Spleen (tissue), 11 donors: ENCODE measurements at regions not wholly inside any gene's neighbourhood (a gene's known extent, or its start where the extent isn't known, plus 50 kb on each side); places are given as distances from the start of the nearest gene placed in this dataset.

Source experiments
- DNase-seq: peaks from one replicate; pipeline ENCODE4 v3.0.0-alpha.2; 2020
- H3K27ac ChIP-seq, 8 donors: fragments of 200-600 bp; sonication (generic) in 7 of 8; 1 replicate in 4 of 8; 2 replicates in 4 of 8; pipeline versions ENCODE4 v1.5.0 to v1.8.0; 2016 to 2021; ENCODE audit warnings: inconsistent platforms in 4 of 8, mild to moderate bottlenecking in 4 of 8, moderate library complexity in 1 of 8
- H3K27me3 ChIP-seq, 7 donors: fragments of 200-600 bp; sonication (generic) in 6 of 7; replicated peaks in 1 of 7; 1 replicate in 4 of 7; 2 replicates in 3 of 7; pipeline versions ENCODE4 v1.5.0 to v1.8.0; 2016 to 2021; ENCODE audit warnings: inconsistent platforms in 3 of 7, mild to moderate bottlenecking in 1 of 7
- H3K36me3 ChIP-seq, 6 donors: fragments of 200-600 bp; sonication (generic) in 5 of 6; 1 replicate in 4 of 6; 2 replicates in 2 of 6; pipeline versions ENCODE4 v1.5.0 to v1.8.0; 2016 to 2021; ENCODE audit warnings: inconsistent platforms in 2 of 6
- H3K4me1 ChIP-seq, 6 donors: fragments of 200-600 bp; sonication (generic) in 5 of 6; 1 replicate in 3 of 6; 2 replicates in 3 of 6; pipeline versions ENCODE4 v1.5.0 to v1.8.0; 2016 to 2021; ENCODE audit warnings: inconsistent platforms in 3 of 6
- H3K4me3 ChIP-seq, 8 donors: fragments of 200-600 bp; sonication (generic) in 7 of 8; 1 replicate in 4 of 8; 2 replicates in 4 of 8; pipeline versions ENCODE4 v1.5.0 to v1.8.0; 2016 to 2021; ENCODE audit warnings: inconsistent platforms in 4 of 8, mild to moderate bottlenecking in 4 of 8, moderate library complexity in 2 of 8
- H3K9me3 ChIP-seq, 8 donors: fragments of 200-600 bp; sonication (generic) in 7 of 8; 1 replicate in 4 of 8; 2 replicates in 4 of 8; pipeline versions ENCODE4 v1.5.0 to v1.8.0; 2016 to 2021; ENCODE audit warnings: inconsistent platforms in 4 of 8
- POLR2A ChIP-seq, 3 donors: fragments of 450-650 bp; IDR thresholded peaks; one replicate each; pipeline ENCODE4 v1.5.1; 2017; ENCODE audit warnings: antibody characterized with exemption in 3 of 3, mild to moderate bottlenecking in 1 of 3
- POLR2AphosphoS5 ChIP-seq, 3 donors: sonication (generic); formaldehyde crosslinking; IDR thresholded peaks; one replicate each; pipeline ENCODE4 v1.5.1; 2017; ENCODE audit warnings: antibody characterized with exemption in 3 of 3
- WGBS, 5 donors: extraction: QIAGEN DNeasy Blood & Tissue Kit in 3 of 5; methylation state at CpG; one replicate each; pipeline versions ENCODE4 v1.1.5 to v1.1.7; 2013 to 2018; 5-methylcytosine and 5-hydroxymethylcytosine counted together
- intact Hi-C: fragments of 100-400 bp; cut with DNase I; formaldehyde crosslinking; loops from one replicate; pipeline ENCODE4 v1.15.0; 2023; ENCODE audit warnings: low total_unique reads
- TF ChIP-seq, protein P1 (sequence below), 11 experiments: fragments of 200-600 bp in 7 of 11; fragments of 450-650 bp in 4 of 11; sonication (generic) in 4 of 11; IDR thresholded peaks in 8 of 11; conservative IDR thresholded peaks in 3 of 11; 1 replicate in 7 of 11; 2 replicates in 4 of 11; pipeline versions ENCODE4 v1.4.0 to v1.8.0; 2016 to 2021; ENCODE audit warnings: antibody characterized with exemption in 11 of 11, inconsistent platforms in 4 of 11, mild to moderate bottlenecking in 1 of 11
- donor health status: healthy with polysubstance abuse.
- donor health status: DM: no; HTN: no; CAD: no; lungs with moderate emphysema.
- donor health status: DM: no; HTN: no; CAD: no.
- donor health status: Bipolar disorder and iron deficiency.
- donor health status: healthy.
- donor health status: DM: no; HTN: no; CAD: no.
- donor health status: DM: yes; HTN: yes; CAD: no.

GRCh38 chr2:138902239-138902871 lies 122.2 kb upstream of the NXPH2 start:
- H3K27me3 ChIP-seq, result no peaks in the 10 kb centered on the region
- peaks cover 0 to 15% (median 0%) of the 10 kb centered on the region in 8 donors for H3K9me3 ChIP-seq
- no peak overlapping the region for H3K4me3 ChIP-seq
- H3K4me1 ChIP-seq, result no peaks in the 10 kb centered on the region
- 88 to 97% (median 90%) methylated on average over 21 to 29 of the region's 29 CpGs for WGBS, 5 donors
- no peak for DNase-seq
- no peak overlapping the region for H3K27ac ChIP-seq
- intact Hi-C loops, result no loop called here
- TF ChIP-seq POLR2A (IDR thresholded peaks at IDR 0.05) (no peak), POLR2AphosphoS5 (IDR thresholded peaks at IDR 0.05) (no peak)
- TF ChIP-seq, protein P1, sequence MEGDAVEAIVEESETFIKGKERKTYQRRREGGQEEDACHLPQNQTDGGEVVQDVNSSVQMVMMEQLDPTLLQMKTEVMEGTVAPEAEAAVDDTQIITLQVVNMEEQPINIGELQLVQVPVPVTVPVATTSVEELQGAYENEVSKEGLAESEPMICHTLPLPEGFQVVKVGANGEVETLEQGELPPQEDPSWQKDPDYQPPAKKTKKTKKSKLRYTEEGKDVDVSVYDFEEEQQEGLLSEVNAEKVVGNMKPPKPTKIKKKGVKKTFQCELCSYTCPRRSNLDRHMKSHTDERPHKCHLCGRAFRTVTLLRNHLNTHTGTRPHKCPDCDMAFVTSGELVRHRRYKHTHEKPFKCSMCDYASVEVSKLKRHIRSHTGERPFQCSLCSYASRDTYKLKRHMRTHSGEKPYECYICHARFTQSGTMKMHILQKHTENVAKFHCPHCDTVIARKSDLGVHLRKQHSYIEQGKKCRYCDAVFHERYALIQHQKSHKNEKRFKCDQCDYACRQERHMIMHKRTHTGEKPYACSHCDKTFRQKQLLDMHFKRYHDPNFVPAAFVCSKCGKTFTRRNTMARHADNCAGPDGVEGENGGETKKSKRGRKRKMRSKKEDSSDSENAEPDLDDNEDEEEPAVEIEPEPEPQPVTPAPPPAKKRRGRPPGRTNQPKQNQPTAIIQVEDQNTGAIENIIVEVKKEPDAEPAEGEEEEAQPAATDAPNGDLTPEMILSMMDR (IDR thresholded peaks at IDR 0.05 in 8 of 11, conservative IDR thresholded peaks at IDR 0.05 in 3 of 11), result no peak
- no peaks in the 10 kb centered on the region for H3K36me3 ChIP-seq

DNA sequence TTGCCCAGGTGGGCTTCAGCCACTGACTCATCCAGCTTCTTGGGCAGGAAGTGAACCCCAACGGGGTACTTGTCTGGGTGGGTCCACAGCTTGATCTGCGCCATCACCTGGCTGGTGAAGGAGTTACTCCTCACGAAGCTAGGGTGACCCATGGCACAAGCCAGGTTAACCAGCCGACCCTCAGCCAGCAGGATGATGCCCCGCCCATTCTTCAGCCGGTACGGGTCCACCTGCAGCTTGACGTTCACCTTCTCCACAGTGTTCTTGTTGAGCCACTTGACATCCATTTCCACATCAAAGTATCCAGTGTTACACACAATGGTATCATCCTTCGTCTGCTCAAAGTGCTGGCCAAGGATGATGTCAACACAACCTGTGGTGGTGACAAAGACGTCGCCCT lies 121.3 kb upstream of the NXPH2 start:
- TF ChIP-seq POLR2AphosphoS5 (IDR thresholded peaks at IDR 0.05) (no peak), POLR2A (IDR thresholded peaks at IDR 0.05) (no peak)
- TF ChIP-seq, protein P1 (IDR thresholded peaks at IDR 0.05 in 8 of 11, conservative IDR thresholded peaks at IDR 0.05 in 3 of 11), result no peak
- no peak for DNase-seq

DNA sequence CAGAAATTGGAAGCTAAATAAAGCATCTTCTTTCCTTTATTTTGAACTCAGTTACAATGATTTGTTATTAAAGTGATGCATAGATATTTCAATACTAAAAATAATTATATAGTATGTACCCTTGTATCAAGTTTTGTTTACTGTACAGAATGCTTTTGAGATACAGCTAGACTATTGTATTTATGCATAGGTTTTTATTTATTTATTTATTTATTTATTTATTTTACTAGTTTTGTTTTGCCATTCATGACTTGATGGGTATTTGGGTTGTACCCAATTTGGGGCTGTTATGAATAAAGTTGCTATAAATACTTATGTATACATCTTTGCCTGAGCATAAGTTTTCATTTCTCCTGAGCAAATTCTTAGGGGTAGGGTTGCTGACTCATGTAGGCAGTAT lies 118.7 kb upstream of the NXPH2 start:
- DNase-seq, result no peak
- no peak overlapping the region for H3K27ac ChIP-seq
- intact Hi-C loops, result no loop called here
- no peaks in the 10 kb centered on the region for H3K4me1 ChIP-seq
- H3K36me3 ChIP-seq, result no peaks in the 10 kb centered on the region
- H3K9me3 ChIP-seq, result peaks cover 0 to 15% (median 0%) of the 10 kb centered on the region in 8 donors
- no peak overlapping the region for H3K4me3 ChIP-seq
- TF ChIP-seq POLR2A (IDR thresholded peaks at IDR 0.05) (no peak), POLR2AphosphoS5 (IDR thresholded peaks at IDR 0.05) (no peak)
- TF ChIP-seq, protein P1 (IDR thresholded peaks at IDR 0.05 in 8 of 11, conservative IDR thresholded peaks at IDR 0.05 in 3 of 11), result no peak
- H3K27me3 ChIP-seq, result no peaks in the 10 kb centered on the region

More for the DNA sequence above, 121.3 kb upstream of the NXPH2 start:
- Histone ChIP-seq H3K4me1 (no peaks in the 10 kb centered on the region), H3K27me3 (no peaks in the 10 kb centered on the region), H3K36me3 (no peaks in the 10 kb centered on the region), H3K9me3 (peaks cover 0 to 15% (median 0%) of the 10 kb centered on the region in 8 donors), H3K27ac (no peak overlapping the region), H3K4me3 (no peak overlapping the region)
- 82 to 96% (median 90%) methylated on average over 9 to 11 of the region's 11 CpGs for WGBS, 5 donors
- intact Hi-C loops, result no loop called here

DNA sequence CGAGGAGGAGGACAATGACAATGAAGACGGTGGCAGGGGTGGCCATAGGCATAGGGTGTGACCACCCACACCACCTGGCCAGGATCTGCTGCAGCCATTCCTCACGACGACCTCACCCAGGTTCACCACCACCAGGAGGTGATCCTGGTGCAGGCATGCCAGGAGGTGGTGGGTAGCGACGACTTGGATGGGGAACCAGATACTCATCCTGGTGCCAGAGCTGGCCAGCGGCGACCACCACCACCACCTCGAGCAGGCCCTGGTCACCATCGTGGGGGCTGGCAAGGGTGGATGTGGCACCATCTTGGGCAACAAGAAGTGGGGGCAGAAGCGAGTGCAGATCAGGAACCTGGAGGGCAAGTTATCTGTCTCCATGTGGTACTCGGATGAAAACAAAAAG lies 117.1 kb upstream of the NXPH2 start:
- peaks cover 0 to 12% (median 0%) of the 10 kb centered on the region in 8 donors for H3K9me3 ChIP-seq
- no peaks in the 10 kb centered on the region for H3K4me1 ChIP-seq
- 84 to 94% (median 89%) methylated on average over 12 of the region's 12 CpGs for WGBS, 5 donors
- no peak overlapping the region for H3K27ac ChIP-seq
- TF ChIP-seq, protein P1 (IDR thresholded peaks at IDR 0.05 in 8 of 11, conservative IDR thresholded peaks at IDR 0.05 in 3 of 11), result no peak
- TF ChIP-seq POLR2A (IDR thresholded peaks at IDR 0.05), result no peak
- TF ChIP-seq POLR2AphosphoS5 (IDR thresholded peaks at IDR 0.05), result no peak
- H3K4me3 ChIP-seq, result no peak overlapping the region
- no peaks in the 10 kb centered on the region for H3K27me3 ChIP-seq
- intact Hi-C loops, result no loop called here
- no peaks in the 10 kb centered on the region for H3K36me3 ChIP-seq
- DNase-seq, result no peak
